ENCODE measurements at regions not wholly inside any gene's neighbourhood (a gene's known extent, or its start where the extent isn't known, plus 50 kb on each side); places are given as distances from the start of the nearest gene placed in this dataset.
"Not testable (repeated sequence)": the region's sequence is repeated elsewhere in the genome, so short reads cannot be mapped to it uniquely, and the experiment has no call there.

DNA sequence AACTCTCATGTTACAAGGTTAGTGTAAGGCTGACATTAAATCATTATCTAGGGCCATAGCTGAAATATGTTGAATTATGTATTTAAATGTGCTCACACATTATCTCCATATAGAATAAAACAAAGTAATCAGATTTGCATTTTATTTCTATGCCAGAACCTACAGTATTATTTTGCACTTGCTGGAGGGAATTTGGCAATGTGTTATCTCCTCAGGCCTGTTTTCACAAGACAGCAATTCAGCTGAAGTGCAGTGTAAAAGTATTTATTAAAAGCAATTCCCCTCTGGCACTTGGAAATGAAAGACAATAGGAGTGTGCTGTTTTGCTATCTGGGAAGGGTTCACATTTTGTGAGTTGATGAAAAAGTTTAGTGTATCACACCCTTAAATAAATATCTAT, 276.3 kb downstream of the DNAJB9 start:
- Histone ChIP-seq H3K27me3 (no peaks in the 10 kb centered on the region), H3K4me3 (no peak overlapping the region), H3K36me3 (no peaks in the 10 kb centered on the region), H3K9me3 (no peaks in the 10 kb centered on the region)
- no peak for DNase-seq

GRCh38 chr7:108846471-108846870, 276.8 kb downstream of the DNAJB9 start:
- Histone ChIP-seq H3K27me3 (no peaks in the 10 kb centered on the region), H3K36me3 (no peaks in the 10 kb centered on the region), H3K4me3 (no peak overlapping the region), H3K9me3 (no peaks in the 10 kb centered on the region)
- no peak for DNase-seq

DNA sequence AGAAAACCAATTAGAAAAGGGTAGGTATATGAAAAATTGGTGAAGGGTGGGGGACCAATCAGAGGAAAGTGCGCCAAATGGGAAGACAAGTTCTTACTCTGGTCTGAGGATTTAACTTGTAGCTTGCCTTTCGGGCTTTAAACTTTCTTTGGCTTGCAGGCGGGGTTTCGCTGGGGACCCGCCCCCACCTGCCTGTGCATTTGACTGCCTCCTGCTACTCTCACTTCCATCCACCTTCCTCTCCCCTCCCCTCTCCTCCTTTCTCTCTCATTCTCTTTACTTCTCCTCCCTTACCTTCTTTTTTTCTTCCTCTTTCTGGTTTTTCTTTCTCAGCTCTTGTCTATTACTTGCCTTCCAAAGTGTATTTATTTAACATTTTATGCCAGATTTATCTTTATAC, 278.8 kb downstream of the DNAJB9 start:
- H3K9me3 ChIP-seq, result no peaks in the 10 kb centered on the region

DNA sequence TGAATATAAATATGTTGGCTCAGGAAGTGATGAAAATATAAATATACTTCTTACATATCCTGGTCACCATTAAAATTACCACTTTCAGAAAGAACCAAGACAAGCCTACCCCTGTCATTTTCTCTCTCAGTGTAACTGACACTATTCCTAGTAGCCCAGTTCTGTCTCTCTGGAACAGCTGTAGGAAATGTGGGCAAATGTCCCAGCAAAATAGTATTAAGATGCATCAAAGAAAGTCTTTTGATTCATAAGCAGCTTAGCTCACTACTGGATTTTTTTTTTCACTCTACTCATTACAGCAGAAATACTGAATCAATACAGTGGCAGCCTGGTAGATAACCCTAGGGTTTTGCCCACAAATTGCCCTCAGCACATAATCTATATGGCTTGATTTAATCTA, 290.9 kb downstream of the DNAJB9 start:
- Histone ChIP-seq H3K36me3 (no peaks in the 10 kb centered on the region), H3K27me3 (no peaks in the 10 kb centered on the region), H3K9me3 (no peaks in the 10 kb centered on the region), H3K4me3 (no peak overlapping the region)
- no peak for DNase-seq

More for the DNA sequence above, 278.8 kb downstream of the DNAJB9 start:
- DNase-seq, result no peak
- Histone ChIP-seq H3K27me3 (no peaks in the 10 kb centered on the region), H3K4me3 (no peak overlapping the region), H3K36me3 (no peaks in the 10 kb centered on the region)

GRCh38 chr7:108861071-108861470, 291.4 kb downstream of the DNAJB9 start:
- H3K36me3 ChIP-seq, result no peaks in the 10 kb centered on the region
- H3K4me3 ChIP-seq, result no peak overlapping the region
- H3K9me3 ChIP-seq, result no peaks in the 10 kb centered on the region
- no peaks in the 10 kb centered on the region for H3K27me3 ChIP-seq
- DNase-seq, result no peak

GRCh38 chr7:108863227-108863848, 293.7 kb downstream of the DNAJB9 start:
- DNase-seq, result no peak
- Histone ChIP-seq H3K9me3 (no peaks in the 10 kb centered on the region), H3K36me3 (no peaks in the 10 kb centered on the region), H3K4me3 (no peak overlapping the region), H3K27me3 (no peaks in the 10 kb centered on the region)

GRCh38 chr7:108869070-108869469, 299.4 kb downstream of the DNAJB9 start:
- H3K4me3 ChIP-seq, result no peak overlapping the region
- H3K27me3 ChIP-seq, result no peaks in the 10 kb centered on the region
- H3K9me3 ChIP-seq, result no peaks in the 10 kb centered on the region
- no peak for DNase-seq
- H3K36me3 ChIP-seq, result no peaks in the 10 kb centered on the region

DNA sequence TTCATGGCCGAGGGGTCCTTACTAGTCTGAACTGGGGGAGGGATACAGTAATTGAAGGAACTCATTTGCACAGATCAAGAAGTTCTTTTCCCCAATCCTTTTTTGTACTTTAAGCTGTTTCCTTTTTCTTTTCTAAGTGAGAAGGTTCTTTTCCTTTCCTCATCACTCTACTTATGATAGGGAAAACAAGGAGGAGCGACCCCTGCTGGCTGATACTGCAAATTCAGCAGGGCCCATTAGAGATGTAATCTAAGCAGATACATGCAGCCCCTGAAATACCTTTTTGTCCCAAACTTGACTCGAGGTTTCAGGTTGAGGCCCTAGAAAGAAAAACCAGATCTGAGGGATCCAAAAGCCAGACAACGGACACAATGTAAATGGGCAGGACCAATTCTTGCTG, 305.5 kb downstream of the DNAJB9 start:
- H3K9me3 ChIP-seq, result no peaks in the 10 kb centered on the region

GRCh38 chr7:108890862-108891261, 321.2 kb downstream of the DNAJB9 start:
- Histone ChIP-seq H3K9me3 (no peaks in the 10 kb centered on the region), H3K27me3 (no peaks in the 10 kb centered on the region), H3K4me3 (no peak overlapping the region), H3K36me3 (no peaks in the 10 kb centered on the region)
- no peak for DNase-seq

More for the DNA sequence above, 305.5 kb downstream of the DNAJB9 start:
- Histone ChIP-seq H3K4me3 (no peak overlapping the region), H3K36me3 (no peaks in the 10 kb centered on the region), H3K27me3 (no peaks in the 10 kb centered on the region)
- DNase-seq, result no peak

GRCh38 chr7:108908456-108908855, 338.8 kb downstream of the DNAJB9 start:
- Histone ChIP-seq H3K4me3 (no peak overlapping the region), H3K9me3 (no peaks in the 10 kb centered on the region), H3K36me3 (no peaks in the 10 kb centered on the region), H3K27me3 (no peaks in the 10 kb centered on the region)
- DNase-seq, result no peak

DNA sequence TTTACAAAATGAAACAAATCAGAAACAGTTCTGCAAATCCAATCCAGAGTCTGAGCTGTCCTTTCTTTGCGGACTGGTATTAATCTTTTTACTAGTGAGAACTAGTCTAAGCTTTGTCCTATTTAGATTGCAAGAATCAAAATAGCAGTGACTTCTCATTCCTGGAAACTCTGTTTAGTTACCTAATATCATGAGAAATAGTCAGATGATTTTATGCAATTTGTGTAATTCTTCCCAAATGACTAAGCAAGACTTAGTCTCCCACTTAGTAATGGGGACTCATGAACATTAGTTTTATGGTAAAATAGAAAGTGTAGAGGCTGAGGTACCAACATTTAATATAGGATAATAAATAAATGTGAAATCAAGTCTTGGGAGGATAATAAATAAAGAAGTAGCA, 341.3 kb downstream of the DNAJB9 start:
- DNase-seq, result no peak
- no peaks in the 10 kb centered on the region for H3K36me3 ChIP-seq
- no peaks in the 10 kb centered on the region for H3K9me3 ChIP-seq
- no peak overlapping the region for H3K4me3 ChIP-seq
- no peaks in the 10 kb centered on the region for H3K27me3 ChIP-seq

DNA sequence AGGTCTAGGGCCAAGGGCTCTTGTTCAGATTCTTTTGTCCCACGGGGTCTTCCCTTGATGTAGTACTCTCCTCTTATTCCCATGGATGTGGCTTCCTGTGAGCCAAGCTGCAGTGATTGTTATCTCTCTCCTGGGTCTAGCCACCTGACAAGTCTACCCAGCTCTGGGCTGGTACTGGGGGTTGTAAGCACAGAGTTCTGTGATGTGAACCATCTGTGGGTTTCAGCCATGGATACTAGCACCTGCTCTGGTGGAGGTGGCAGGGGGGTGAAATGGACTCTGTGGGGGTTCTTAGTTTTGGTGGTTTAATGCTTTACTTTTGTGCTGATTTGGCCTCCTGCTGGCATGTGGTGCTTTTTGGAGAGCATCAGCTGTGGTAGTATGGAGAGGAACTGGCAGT, 350.8 kb downstream of the DNAJB9 start:
- DNase-seq, result no peak
- Histone ChIP-seq H3K36me3 (no peaks in the 10 kb centered on the region), H3K9me3 (no peaks in the 10 kb centered on the region), H3K27me3 (no peaks in the 10 kb centered on the region), H3K4me3 (no peak overlapping the region)

- not testable (repeated sequence) for H3K27me3 ChIP-seq, H3K36me3 ChIP-seq, H3K4me3 ChIP-seq, H3K9me3 ChIP-seq, DNase-seq
Measured at GRCh38 chr7:108943048-108943447, 373.4 kb downstream of the DNAJB9 start.

- no peaks in the 10 kb centered on the region for H3K9me3 ChIP-seq
- H3K4me3 ChIP-seq, result no peak overlapping the region
- no peak for DNase-seq
- no peaks in the 10 kb centered on the region for H3K36me3 ChIP-seq
- H3K27me3 ChIP-seq, result no peaks in the 10 kb centered on the region
Measured at GRCh38 chr7:108947526-108947925, 377.9 kb downstream of the DNAJB9 start.

GRCh38 chr7:108972004-108972403, 402.3 kb downstream of the DNAJB9 start:
- DNase-seq, result peak; percentile 9
- no peaks in the 10 kb centered on the region for H3K36me3 ChIP-seq
- H3K9me3 ChIP-seq, result no peaks in the 10 kb centered on the region
- H3K4me3 ChIP-seq, result no peak overlapping the region
- no peaks in the 10 kb centered on the region for H3K27me3 ChIP-seq

- DNase-seq, result no peak
- Histone ChIP-seq H3K36me3 (no peaks in the 10 kb centered on the region), H3K4me3 (no peak overlapping the region), H3K27me3 (no peaks in the 10 kb centered on the region), H3K9me3 (no peaks in the 10 kb centered on the region)
Measured at GRCh38 chr7:108973075-108973474, 403.4 kb downstream of the DNAJB9 start.

GRCh38 chr7:108974641-108975040, 405.0 kb downstream of the DNAJB9 start:
- no peak for DNase-seq
- H3K36me3 ChIP-seq, result no peaks in the 10 kb centered on the region
- no peak overlapping the region for H3K4me3 ChIP-seq
- no peaks in the 10 kb centered on the region for H3K9me3 ChIP-seq
- no peaks in the 10 kb centered on the region for H3K27me3 ChIP-seq

GRCh38 chr7:108985037-108985436, 415.4 kb downstream of the DNAJB9 start:
- no peaks in the 10 kb centered on the region for H3K27me3 ChIP-seq
- H3K4me3 ChIP-seq, result no peak overlapping the region
- no peaks in the 10 kb centered on the region for H3K9me3 ChIP-seq
- no peak for DNase-seq
- no peaks in the 10 kb centered on the region for H3K36me3 ChIP-seq

- Histone ChIP-seq H3K27me3 (no peaks in the 10 kb centered on the region), H3K36me3 (no peaks in the 10 kb centered on the region), H3K4me3 (no peak overlapping the region), H3K9me3 (no peaks in the 10 kb centered on the region)
- no peak for DNase-seq
Measured at GRCh38 chr7:108989319-108989718, 419.6 kb downstream of the DNAJB9 start.
